B cell (primary cell): ENCODE measurements at regions not wholly inside any gene's neighbourhood (a gene's known extent, or its start where the extent isn't known, plus 50 kb on each side); places are given as distances from the start of the nearest gene placed in this dataset.
A peak's percentile ranks its signal among the peaks of the same experiment; 100 is the strongest.

Experiments used
- ATAC-seq: fragments of 200-7000 bp; cut with Tn5 transposase; one replicate; pipeline ENCODE4 v1.10.0; 2021; ENCODE audit warnings: low read depth, mild to moderate bottlenecking, moderate number of reproducible peaks, moderate library complexity
- CTCF ChIA-PET: fragments of 350-600 bp; sonication (Branson Sonifier 250); formaldehyde crosslinking; loops from one replicate; lab custom pipeline; 2021; ENCODE audit warnings: antibody characterized with exemption, inconsistent platforms; lab: Charles Lee
- POLR2A ChIA-PET: fragments of 350-600 bp; sonication (Branson Sonifier 250); formaldehyde crosslinking; loops from one replicate; lab custom pipeline; 2021; ENCODE audit warnings: antibody characterized with exemption; lab: Charles Lee
- DNase-seq: peaks from one replicate; pipeline ENCODE4 v3.0.0; 2013
- H2AFZ ChIP-seq: 2 replicates; pipeline ENCODE4 v1.6.1; 2012; ENCODE audit warnings: mild to moderate bottlenecking, low read depth, low read length; ENCODE audit not compliant: insufficient read depth, poor library complexity, severe bottlenecking
- H3K27ac ChIP-seq, 2 donors: 1 replicate in 1 of 2; 2 replicates in 1 of 2; pipeline ENCODE4 v1.5.1; 2012 to 2013; ENCODE audit warnings: low read length in 2 of 2, mild to moderate bottlenecking in 2 of 2, moderate library complexity in 1 of 2
- H3K27me3 ChIP-seq, 4 experiments: fragments of 200-600 bp in 1 of 4; sonication (generic) in 1 of 4; replicated peaks in 1 of 4; 1 replicate in 2 of 4; 2 replicates in 2 of 4; pipeline versions ENCODE4 v1.6.1 to v1.7.0; 2013 to 2016; ENCODE audit warnings: low read length in 3 of 4, mild to moderate bottlenecking in 2 of 4, mixed read lengths in 1 of 4, moderate library complexity in 1 of 4; ENCODE audit not compliant: insufficient read depth in 4 of 4, control insufficient read depth in 3 of 4; ENCODE audit errors: control extremely low read depth in 1 of 4
- H3K36me3 ChIP-seq, 2 experiments: replicated peaks in 1 of 2; 1 replicate in 1 of 2; 2 replicates in 1 of 2; pipeline versions ENCODE4 v1.6.1 to v1.7.1; 2013; ENCODE audit warnings: low read length in 1 of 2; ENCODE audit not compliant: insufficient read depth in 2 of 2, control insufficient read depth in 1 of 2; ENCODE audit errors: control extremely low read depth in 1 of 2, extremely low read depth in 1 of 2
- H3K4me1 ChIP-seq, 2 donors: fragments of 200-600 bp in 1 of 2; sonication (generic) in 1 of 2; 1 replicate in 1 of 2; 2 replicates in 1 of 2; pipeline versions ENCODE4 v1.5.1 to v1.6.1; 2013 to 2017; ENCODE audit warnings: low read length in 2 of 2; ENCODE audit not compliant: control insufficient read depth in 2 of 2, insufficient read depth in 2 of 2
- H3K4me2 ChIP-seq: replicated peaks from 2 replicates; pipeline ENCODE3; 2012; ENCODE audit warnings: mild to moderate bottlenecking, low read depth, low read length; ENCODE audit not compliant: poor library complexity, severe bottlenecking
- H3K4me3 ChIP-seq, 5 experiments: fragments of 200-600 bp in 1 of 5; sonication (generic) in 1 of 5; 1 replicate in 3 of 5; 2 replicates in 2 of 5; pipeline versions ENCODE4 v1.5.1 to v1.7.0; 2011 to 2016; ENCODE audit warnings: low read length in 4 of 5, mild to moderate bottlenecking in 4 of 5, low read depth in 2 of 5, control low read depth in 1 of 5, moderate library complexity in 1 of 5; ENCODE audit not compliant: insufficient read depth in 1 of 5; ENCODE audit errors: control extremely low read depth in 1 of 5, extremely low read depth in 1 of 5
- H3K79me2 ChIP-seq: fragments of 200-600 bp; sonication (generic); one replicate; pipeline ENCODE4 v1.6.0; 2016; ENCODE audit warnings: low read length; ENCODE audit not compliant: control insufficient read depth, insufficient read depth
- H3K9ac ChIP-seq: fragments of 200-600 bp; sonication (generic); 2 replicates; pipeline ENCODE4 v1.6.1; 2017; ENCODE audit warnings: mild to moderate bottlenecking, low read length, moderate library complexity
- H3K9me3 ChIP-seq, 3 donors: one replicate each; pipeline versions ENCODE4 v1.6.1 to v1.7.1; 2013; ENCODE audit warnings: low read length in 2 of 3; ENCODE audit not compliant: control insufficient read depth in 2 of 3, insufficient read depth in 1 of 3; ENCODE audit errors: control extremely low read depth in 1 of 3
- H4K20me1 ChIP-seq: 2 replicates; pipeline ENCODE4 v1.6.0; 2012; ENCODE audit warnings: mild to moderate bottlenecking, low read length; ENCODE audit not compliant: insufficient read depth, control insufficient read depth, poor library complexity, severe bottlenecking
- H3K27ac Mint-ChIP-seq: one replicate; pipeline ENCODE4 v1.8.0; 2021; ENCODE audit warnings: mixed read lengths
- H3K27me3 Mint-ChIP-seq: one replicate; pipeline ENCODE4 v1.8.0; 2021; ENCODE audit warnings: mixed read lengths
- H3K4me1 Mint-ChIP-seq: one replicate; pipeline ENCODE4 v1.8.0; 2021; ENCODE audit warnings: mixed read lengths
- H3K4me3 Mint-ChIP-seq: one replicate; pipeline ENCODE4 v1.8.0; 2021; ENCODE audit warnings: mixed read lengths
- H3K9me3 Mint-ChIP-seq: one replicate; pipeline ENCODE4 v1.8.0; 2022; ENCODE audit warnings: mixed read lengths; ENCODE audit not compliant: insufficient read depth
- CTCF ChIP-seq: fragments of 200-600 bp; IDR thresholded peaks from one replicate; pipeline ENCODE4 v1.8.0; 2022; ENCODE audit warnings: antibody characterized with exemption, mild to moderate bottlenecking
- EZH2 ChIP-seq: IDR thresholded peaks from 2 replicates; pipeline ENCODE4 v1.6.1; 2012; ENCODE audit warnings: borderline replicate concordance, low read depth, mild to moderate bottlenecking, moderate library complexity, low read length; ENCODE audit not compliant: insufficient read depth, poor library complexity, severe bottlenecking
- WGBS: methylation state at CpG from one replicate; pipeline ENCODE4 v1.1.5; 2013; ENCODE audit warnings: missing lambda C conversion rate; ENCODE audit not compliant: insufficient coverage; 5-methylcytosine and 5-hydroxymethylcytosine counted together
- intact Hi-C: fragments of 100-400 bp; cut with micrococcal nuclease; formaldehyde crosslinking; loops from one replicate; pipeline ENCODE4 v1.10.0; 2022

DNA sequence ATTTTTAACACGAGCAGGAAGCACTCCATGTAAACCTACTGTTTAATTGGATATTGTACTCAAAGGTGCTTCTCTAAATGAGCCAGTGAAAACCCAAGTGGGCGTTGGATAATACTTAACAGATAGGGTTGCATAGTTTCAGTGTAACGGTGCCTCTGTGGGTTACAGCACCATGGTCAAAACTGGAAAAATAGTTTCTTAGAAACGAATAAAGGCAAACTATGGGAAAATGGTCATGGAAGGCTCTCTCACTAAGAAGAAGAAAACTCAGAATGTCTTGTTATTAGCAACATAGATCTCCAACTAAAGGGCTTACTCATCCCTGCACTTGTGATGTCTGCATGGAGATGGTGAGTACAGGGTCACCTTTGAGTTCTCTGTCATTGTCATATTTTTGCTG is 59.1 kb upstream of the NEDD9 start:
- POLR2A ChIA-PET, result no interaction called here
- Histone ChIP-seq H3K79me2 (peaks cover 59% of the 10 kb centered on the region), H3K9me3 (peaks cover 0 to 4% (median 0%) of the 10 kb centered on the region in 3 donors), H3K27ac (no peak overlapping the region), H3K4me2 (no peak overlapping the region), H3K9ac (no peak overlapping the region), H2AFZ (no peak overlapping the region), H3K27me3 (no peaks in the 10 kb centered on the region), H4K20me1 (peaks cover 15% of the 10 kb centered on the region), H3K4me1 (no peaks in the 10 kb centered on the region), H3K4me3 (no peak overlapping the region), H3K36me3 (peaks cover 7 to 58% of the 10 kb centered on the region in 2 experiments)
- H3K4me3 Mint-ChIP-seq, result no peak overlapping the region
- DNase-seq (no peak), ATAC-seq (no peak)
- H3K4me1 Mint-ChIP-seq, result no peaks in the 10 kb centered on the region
- CTCF ChIA-PET, result interaction anchor here (1.5 kb wide), 1 partner anchor 120 kb away, joined by 3 read pairs; no protein-coding TSS in a partner anchor
- 78% methylated on average over 1 of the region's 4 CpGs for WGBS
- no peaks in the 10 kb centered on the region for H3K27me3 Mint-ChIP-seq
- TF ChIP-seq EZH2, result no peak
- no peak for TF ChIP-seq CTCF
- intact Hi-C loops, result no loop called here
- peaks cover 9% of the 10 kb centered on the region for H3K9me3 Mint-ChIP-seq
- no peak overlapping the region for H3K27ac Mint-ChIP-seq

DNA sequence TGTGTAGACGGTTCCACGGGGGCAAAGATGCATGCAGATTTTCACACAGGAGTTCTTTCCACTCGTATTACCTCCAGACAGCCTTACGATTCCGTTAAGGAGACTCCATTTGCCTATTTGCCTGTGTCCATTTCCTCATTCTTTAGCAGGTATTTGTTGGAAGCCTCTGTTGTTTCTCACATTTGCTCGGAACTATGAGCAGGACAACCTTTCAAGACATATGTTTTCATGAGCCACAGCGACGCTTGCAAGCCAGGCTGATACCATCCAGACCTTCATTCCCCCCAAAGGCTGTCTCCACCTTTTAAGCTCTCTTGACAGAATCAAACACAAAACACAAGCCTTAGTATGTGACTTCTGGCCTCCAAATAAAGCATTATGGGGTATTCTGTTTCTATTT is 57.6 kb upstream of the NEDD9 start:
- 100% methylated on average over 8 of the region's 8 CpGs for WGBS
- TF ChIP-seq EZH2, result no peak
- no peak for TF ChIP-seq CTCF

More for the DNA sequence above, 57.6 kb upstream of the NEDD9 start:
- peaks cover 8% of the 10 kb centered on the region for H4K20me1 ChIP-seq
- H3K9me3 ChIP-seq, result peaks cover 0 to 4% (median 3%) of the 10 kb centered on the region in 3 donors
- ChIA-PET POLR2A (no interaction called here), CTCF (interaction anchor here (1.5 kb wide), 1 partner anchor 118 kb away, joined by 3 read pairs; no protein-coding TSS in a partner anchor)
- Mint-ChIP-seq H3K4me1 (no peaks in the 10 kb centered on the region), H3K9me3 (peaks cover 6% of the 10 kb centered on the region), H3K27me3 (no peaks in the 10 kb centered on the region), H3K4me3 (no peak overlapping the region), H3K27ac (peak overlapping the region; percentile 38)
- no peak overlapping the region for H3K4me3 ChIP-seq
- no peak for ATAC-seq
- no peaks in the 10 kb centered on the region for H3K4me1 ChIP-seq
- no peak overlapping the region for H2AFZ ChIP-seq
- H3K27ac ChIP-seq, result no peak overlapping the region
- H3K27me3 ChIP-seq, result no peaks in the 10 kb centered on the region
- intact Hi-C loops, result no loop called here
- no peak for DNase-seq
- H3K36me3 ChIP-seq, result peaks cover 5 to 45% of the 10 kb centered on the region in 2 experiments
- H3K4me2 ChIP-seq, result no peak overlapping the region
- H3K79me2 ChIP-seq, result peaks cover 48% of the 10 kb centered on the region
- H3K9ac ChIP-seq, result no peak overlapping the region
